Endothelial cell of umbilical vein (primary cell): ENCODE measurements at regions not wholly inside any gene's neighbourhood (a gene's known extent, or its start where the extent isn't known, plus 50 kb on each side); places are given as distances from the start of the nearest gene placed in this dataset.

Experiments used
- BruUV-seq: library from RNA; stranded (reverse); fragments of 400-500 nt; replicated peaks from 2 replicates; lab custom pipeline; 2021; lab: Mats Ljungman, UMichigan
- CTCF ChIA-PET: fragments of 300-600, 350-600 bp; sonication (Branson Sonifier 250); formaldehyde crosslinking; loops from one replicate; lab custom pipeline; 2021; ENCODE audit warnings: antibody characterized with exemption, inconsistent platforms; lab: Charles Lee
- POLR2A ChIA-PET: fragments of 300-600, 350-600 bp; sonication (Branson Sonifier 250); formaldehyde crosslinking; loops from one replicate; lab custom pipeline; 2021; ENCODE audit warnings: antibody characterized with exemption, inconsistent platforms; lab: Charles Lee
- DNase-seq: peaks from one replicate; pipeline ENCODE4 v3.0.0-alpha.2; 2011; ENCODE audit warnings: low read depth, low spot score
- FAIRE-seq: peaks from 2 replicates; lab custom pipeline; 2011; peaks lifted over from hg19 to GRCh38; lab: Jason Lieb, UNC
- H2AFZ ChIP-seq: 2 replicates; pipeline ENCODE4 v1.6.0; 2012; ENCODE audit warnings: low read depth, low read length, control low read depth, inconsistent platforms
- H3K27ac ChIP-seq: 2 replicates; pipeline ENCODE4 v1.5.1; 2011; ENCODE audit warnings: low read depth, mild to moderate bottlenecking, control low read depth, low read length, moderate library complexity; ENCODE audit not compliant: insufficient read depth
- H3K27me3 ChIP-seq, 2 experiments: 2 replicates each; pipeline versions ENCODE4 v1.6.0 to v1.6.1; 2011; ENCODE audit warnings: low read length in 2 of 2, mixed read lengths in 1 of 2; ENCODE audit not compliant: control insufficient read depth in 2 of 2, insufficient read depth in 2 of 2
- H3K36me3 ChIP-seq, 2 experiments: 2 replicates in 1 of 2; 3 replicates in 1 of 2; pipeline ENCODE4 v1.5.1; 2011; ENCODE audit warnings: low read length in 2 of 2, mild to moderate bottlenecking in 1 of 2, moderate library complexity in 1 of 2; ENCODE audit not compliant: control insufficient read depth in 2 of 2, insufficient read depth in 2 of 2; ENCODE audit errors: extremely low read depth in 1 of 2
- H3K4me1 ChIP-seq: 3 replicates; pipeline ENCODE4 v1.5.1; 2011; ENCODE audit warnings: mild to moderate bottlenecking, low read length; ENCODE audit not compliant: control insufficient read depth, insufficient read depth; ENCODE audit errors: extremely low read depth
- H3K4me2 ChIP-seq: 2 replicates; pipeline ENCODE4 v1.6.1; 2011; ENCODE audit warnings: low read length, control low read depth, mixed read lengths; ENCODE audit not compliant: insufficient read depth
- H3K4me3 ChIP-seq, 3 experiments: fragments of 200-600 bp in 1 of 3; sonication (generic), shearing (Covaris generic) in 1 of 3; replicated peaks in 1 of 3; 2 replicates each; pipeline ENCODE4 v1.5.1; 2011 to 2016; ENCODE audit warnings: control low read depth in 3 of 3, low read length in 3 of 3, mild to moderate bottlenecking in 2 of 3, inconsistent platforms in 1 of 3, low read depth in 1 of 3, moderate library complexity in 1 of 3; ENCODE audit not compliant: insufficient read depth in 1 of 3
- H3K79me2 ChIP-seq: 2 replicates; pipeline ENCODE4 v1.6.0; 2012; ENCODE audit warnings: low read length, inconsistent platforms; ENCODE audit not compliant: control insufficient read depth, insufficient read depth
- H3K9ac ChIP-seq: replicated peaks from 2 replicates; pipeline ENCODE3; 2011; ENCODE audit warnings: low read length, control low read depth; ENCODE audit not compliant: insufficient read depth; ENCODE audit errors: extremely low read depth
- H3K9me1 ChIP-seq: replicated peaks from 3 replicates; pipeline ENCODE4 v1.6.0; 2011; ENCODE audit warnings: mild to moderate bottlenecking, low read length; ENCODE audit not compliant: control insufficient read depth, insufficient read depth; ENCODE audit errors: extremely low read depth
- H3K9me3 ChIP-seq: replicated peaks from 2 replicates; pipeline ENCODE4 v1.5.1; 2012; ENCODE audit warnings: low read length, inconsistent platforms; ENCODE audit not compliant: control insufficient read depth, insufficient read depth
- H4K20me1 ChIP-seq: replicated peaks from 2 replicates; pipeline ENCODE3; 2011; ENCODE audit warnings: mild to moderate bottlenecking, low read length; ENCODE audit not compliant: control insufficient read depth, insufficient read depth; ENCODE audit errors: extremely low read depth
- EZH2 ChIP-seq: IDR thresholded peaks from 2 replicates; pipeline ENCODE4 v1.6.1; 2012; ENCODE audit warnings: borderline replicate concordance, low read depth, mild to moderate bottlenecking, moderate library complexity, low read length, inconsistent platforms; ENCODE audit not compliant: severe bottlenecking
- FOS ChIP-seq: IDR thresholded peaks from 2 replicates; pipeline ENCODE4 v1.6.1; 2011; ENCODE audit warnings: mild to moderate bottlenecking, low read length, moderate library complexity, borderline replicate concordance; ENCODE audit not compliant: insufficient read depth
- GATA2 ChIP-seq: IDR thresholded peaks from 2 replicates; pipeline ENCODE4 v1.7.0; 2011; ENCODE audit warnings: low read depth, mild to moderate bottlenecking, moderate library complexity, mixed read lengths, low read length; ENCODE audit not compliant: insufficient read length, insufficient read depth
- JUN ChIP-seq: IDR thresholded peaks from 2 replicates; pipeline ENCODE4 v1.6.1; 2011; ENCODE audit warnings: borderline replicate concordance, low read depth; ENCODE audit not compliant: insufficient read length, insufficient read depth
- MYC ChIP-seq: IDR thresholded peaks from one replicate; pipeline ENCODE4 v1.6.1; 2011; ENCODE audit warnings: mild to moderate bottlenecking, low read depth, low read length
- POLR2A ChIP-seq: IDR thresholded peaks from 2 replicates; pipeline ENCODE4 v1.6.1; 2012; ENCODE audit warnings: low read depth, mild to moderate bottlenecking, control low read depth, low read length
- POLR2AphosphoS5 ChIP-seq: IDR thresholded peaks from 2 replicates; pipeline ENCODE4 v1.6.1; 2012; ENCODE audit warnings: low read depth, mild to moderate bottlenecking, control low read depth, low read length, moderate library complexity; ENCODE audit not compliant: insufficient read depth
- dilution Hi-C: fragments of 300-500 bp; cut with MboI; formaldehyde crosslinking; loops from one replicate; pipeline ENCODE4 v1.15.0; 2019; ENCODE audit warnings: low sequenced_read_pairs; ENCODE audit not compliant: extremely low pct_ligation_motif_present
- intact Hi-C: fragments of 100-400 bp; cut with micrococcal nuclease; formaldehyde crosslinking; loops from one replicate; pipeline ENCODE4 v1.10.0; 2022
- TF ChIP-seq, protein P1 (sequence below): IDR thresholded peaks from 2 replicates; pipeline ENCODE4 v1.6.1; 2011; ENCODE audit not compliant: insufficient read depth, insufficient read length
- TF ChIP-seq, protein P2 (sequence below), 2 donors: IDR thresholded peaks; 1 replicate in 1 of 2; 2 replicates in 1 of 2; pipeline ENCODE4 v1.5.1; 2011; ENCODE audit warnings: low read length in 2 of 2, mild to moderate bottlenecking in 2 of 2, moderate library complexity in 2 of 2, control low read depth in 1 of 2, inconsistent platforms in 1 of 2, low read depth in 1 of 2; ENCODE audit not compliant: insufficient read depth in 1 of 2; ENCODE audit errors: extremely low read depth in 1 of 2

DNA sequence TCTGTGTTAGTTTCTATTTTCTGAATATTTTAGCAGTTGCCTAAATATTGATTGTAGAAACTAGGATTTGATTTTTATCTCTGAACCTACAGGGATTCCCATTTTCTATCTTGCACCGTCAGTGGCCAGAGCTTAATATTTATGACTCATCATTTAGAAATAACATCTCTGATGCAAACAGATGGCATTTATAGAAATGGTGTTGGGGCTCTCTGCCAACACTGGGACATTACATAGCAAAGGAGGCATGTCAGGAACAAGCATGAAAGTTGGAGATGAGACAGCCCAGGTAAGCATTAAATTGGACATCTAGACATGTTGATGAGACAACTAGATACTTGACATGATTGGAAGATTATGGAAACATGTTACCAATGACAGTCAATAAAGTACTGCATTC lies 165.3 kb upstream of the SYT4 start:
- Histone ChIP-seq H3K4me2 (no peak overlapping the region), H3K9me1 (no peaks in the 10 kb centered on the region), H4K20me1 (no peaks in the 10 kb centered on the region), H3K27me3 (no peaks in the 10 kb centered on the region), H3K79me2 (no peaks in the 10 kb centered on the region), H3K4me3 (no peak overlapping the region), H3K9ac (no peak overlapping the region), H3K36me3 (no peaks in the 10 kb centered on the region), H2AFZ (no peak overlapping the region), H3K9me3 (peaks cover 4% of the 10 kb centered on the region), H3K4me1 (no peaks in the 10 kb centered on the region), H3K27ac (no peak overlapping the region)
- FAIRE-seq: no peak
- dilution Hi-C loops (no loop called here), intact Hi-C loops (no loop called here)
- TF ChIP-seq POLR2A (no peak), GATA2 (no peak)
- no peak for DNase-seq
- ChIA-PET POLR2A (no interaction called here), CTCF (no interaction called here)
- no TSS peak for BruUV-seq

DNA sequence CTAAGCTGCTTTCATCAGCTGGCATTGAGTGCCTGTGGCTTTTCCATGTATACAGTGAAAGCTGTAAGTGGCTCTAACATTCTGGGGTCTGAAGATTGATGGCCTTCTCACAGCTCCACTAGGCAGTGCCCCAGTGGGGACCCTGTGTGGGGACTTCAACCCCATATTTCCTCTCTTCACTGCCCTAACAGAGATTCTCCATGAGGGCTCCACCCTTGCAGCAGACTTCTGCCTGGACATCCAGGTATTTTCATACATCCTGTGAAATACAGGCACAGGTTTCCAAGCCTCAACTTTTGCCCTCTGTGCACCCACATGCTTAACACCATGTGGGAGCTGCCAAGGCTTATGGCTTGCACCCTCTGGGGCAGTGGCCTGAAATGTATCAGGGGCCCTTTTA lies 188.2 kb upstream of the SYT4 start:
- no peak overlapping the region for H3K4me3 ChIP-seq
- no TSS peak for BruUV-seq
- H3K4me1 ChIP-seq: no peaks in the 10 kb centered on the region
- DNase-seq (no peak), FAIRE-seq (no peak)
- no peaks in the 10 kb centered on the region for H3K27me3 ChIP-seq
- H4K20me1 ChIP-seq: no peaks in the 10 kb centered on the region
- ChIA-PET POLR2A (no interaction called here), CTCF (no interaction called here)
- dilution Hi-C loops: no loop called here
- H2AFZ ChIP-seq: no peak overlapping the region
- no peaks in the 10 kb centered on the region for H3K79me2 ChIP-seq
- no peak overlapping the region for H3K27ac ChIP-seq
- TF ChIP-seq GATA2 (no peak), JUN (no peak), MYC (no peak), POLR2A (no peak), POLR2AphosphoS5 (no peak), FOS (no peak), EZH2 (no peak)
- TF ChIP-seq, protein P1, sequence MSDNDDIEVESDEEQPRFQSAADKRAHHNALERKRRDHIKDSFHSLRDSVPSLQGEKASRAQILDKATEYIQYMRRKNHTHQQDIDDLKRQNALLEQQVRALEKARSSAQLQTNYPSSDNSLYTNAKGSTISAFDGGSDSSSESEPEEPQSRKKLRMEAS: no peak
- TF ChIP-seq, protein P2, sequence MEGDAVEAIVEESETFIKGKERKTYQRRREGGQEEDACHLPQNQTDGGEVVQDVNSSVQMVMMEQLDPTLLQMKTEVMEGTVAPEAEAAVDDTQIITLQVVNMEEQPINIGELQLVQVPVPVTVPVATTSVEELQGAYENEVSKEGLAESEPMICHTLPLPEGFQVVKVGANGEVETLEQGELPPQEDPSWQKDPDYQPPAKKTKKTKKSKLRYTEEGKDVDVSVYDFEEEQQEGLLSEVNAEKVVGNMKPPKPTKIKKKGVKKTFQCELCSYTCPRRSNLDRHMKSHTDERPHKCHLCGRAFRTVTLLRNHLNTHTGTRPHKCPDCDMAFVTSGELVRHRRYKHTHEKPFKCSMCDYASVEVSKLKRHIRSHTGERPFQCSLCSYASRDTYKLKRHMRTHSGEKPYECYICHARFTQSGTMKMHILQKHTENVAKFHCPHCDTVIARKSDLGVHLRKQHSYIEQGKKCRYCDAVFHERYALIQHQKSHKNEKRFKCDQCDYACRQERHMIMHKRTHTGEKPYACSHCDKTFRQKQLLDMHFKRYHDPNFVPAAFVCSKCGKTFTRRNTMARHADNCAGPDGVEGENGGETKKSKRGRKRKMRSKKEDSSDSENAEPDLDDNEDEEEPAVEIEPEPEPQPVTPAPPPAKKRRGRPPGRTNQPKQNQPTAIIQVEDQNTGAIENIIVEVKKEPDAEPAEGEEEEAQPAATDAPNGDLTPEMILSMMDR (IDR thresholded peaks at IDR 0.05; ENCODE audit: extremely low read depth in 1 of 2, insufficient read depth in 1 of 2, low read depth in 1 of 2, low read length in 2 of 2): no peak
- intact Hi-C loops: no loop called here
- peaks cover 6% of the 10 kb centered on the region for H3K9me3 ChIP-seq
- H3K9ac ChIP-seq: no peak overlapping the region
- H3K9me1 ChIP-seq: no peaks in the 10 kb centered on the region
- no peaks in the 10 kb centered on the region for H3K36me3 ChIP-seq
- H3K4me2 ChIP-seq: no peak overlapping the region
